GM18873 (cell line): ENCODE measurements at regions not wholly inside any gene's neighbourhood (a gene's known extent, or its start where the extent isn't known, plus 50 kb on each side); places are given as distances from the start of the nearest gene placed in this dataset.
"Not testable (repeated sequence)": the region's sequence is repeated elsewhere in the genome, so short reads cannot be mapped to it uniquely, and the experiment has no call there.

Source experiments
- ATAC-seq: cut with Tn5 transposase; IDR thresholded peaks from one replicate; pipeline ENCODE4 v1.9.1; 2021; ENCODE audit warnings: mild to moderate bottlenecking, moderate library complexity, moderate number of reproducible peaks; ENCODE audit not compliant: unreplicated experiment, low FRiP score

- ATAC-seq = no peak
These were observed 129.2 kb downstream of the TBX18 start for GRCh38 chr6:84635081-84635761.

GRCh38 chr6:84633771-84634170 lies 130.6 kb downstream of the TBX18 start:
- ATAC-seq = no peak

GRCh38 chr6:84626527-84626926 lies 137.9 kb downstream of the TBX18 start:
- not testable (repeated sequence) for ATAC-seq

GRCh38 chr6:84625506-84625905 lies 138.9 kb downstream of the TBX18 start:
- no peak for ATAC-seq

GRCh38 chr6:84623956-84624680 lies 140.3 kb downstream of the TBX18 start:
- no peak for ATAC-seq

GRCh38 chr6:84618836-84619235 lies 145.6 kb downstream of the TBX18 start:
- ATAC-seq = no peak

- no peak for ATAC-seq
These were observed 146.2 kb downstream of the TBX18 start for GRCh38 chr6:84618046-84618752.

- ATAC-seq = no peak
These were observed 148.4 kb downstream of the TBX18 start for GRCh38 chr6:84615987-84616386.

GRCh38 chr6:84615113-84615850 lies 149.1 kb downstream of the TBX18 start:
- ATAC-seq = no peak

- no peak for ATAC-seq
These were observed 157.5 kb downstream of the TBX18 start for GRCh38 chr6:84606860-84607259.

- ATAC-seq = no peak
These were observed 159.1 kb downstream of the TBX18 start for GRCh38 chr6:84605298-84605697.

GRCh38 chr6:84601366-84601765 lies 163.0 kb downstream of the TBX18 start:
- no peak for ATAC-seq

GRCh38 chr6:84599991-84600390 lies 164.4 kb downstream of the TBX18 start:
- no peak for ATAC-seq

GRCh38 chr6:84597238-84597875 lies 167.0 kb downstream of the TBX18 start:
- ATAC-seq = no peak

- ATAC-seq = no peak
These were observed 167.9 kb downstream of the TBX18 start for GRCh38 chr6:84596488-84596887.

GRCh38 chr6:84588697-84589080 lies 175.7 kb downstream of the TBX18 start:
- no peak for ATAC-seq

GRCh38 chr6:84587994-84588696 lies 176.3 kb downstream of the TBX18 start:
- ATAC-seq = not testable (repeated sequence)

- ATAC-seq = not testable (repeated sequence)
These were observed 177.0 kb downstream of the TBX18 start for GRCh38 chr6:84587202-84587940.

- no peak for ATAC-seq
These were observed 180.6 kb downstream of the TBX18 start for GRCh38 chr6:84583784-84584183.
